ENCODE measurements at regions not wholly inside any gene's neighbourhood (a gene's known extent, or its start where the extent isn't known, plus 50 kb on each side); places are given as distances from the start of the nearest gene placed in this dataset.

DNA sequence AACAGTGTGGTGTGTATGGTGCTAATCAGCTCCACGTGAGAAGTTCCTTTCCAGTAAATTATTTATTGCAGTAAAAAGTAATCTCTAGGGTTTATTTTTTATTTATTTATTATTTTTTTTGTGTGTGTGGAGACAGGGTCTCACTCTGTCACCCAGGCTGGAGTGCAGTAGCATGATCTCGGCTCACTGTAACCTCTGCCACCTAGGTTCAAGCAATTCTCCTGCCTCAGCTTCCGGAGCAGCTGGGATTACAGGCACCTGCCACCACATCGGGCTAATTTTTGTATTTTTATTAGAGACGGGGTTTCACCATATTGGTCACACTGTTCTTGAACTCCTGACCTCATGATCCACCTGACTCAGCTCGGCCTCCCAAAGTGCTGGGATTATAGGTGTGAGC lies 606.9 kb downstream of the PCDH7 start:
- Histone ChIP-seq H3K9me3 (ENCODE audit: control insufficient read depth, insufficient read depth, low read depth, low read length) (no peaks in the 10 kb centered on the region), H3K27me3 (ENCODE audit: control insufficient read depth, insufficient read depth, low read length) (no peaks in the 10 kb centered on the region), H3K27ac (ENCODE audit: low read length) (no peak overlapping the region), H3K4me1 (ENCODE audit: control insufficient read depth, insufficient read depth, low read length) (no peaks in the 10 kb centered on the region), H3K36me3 (ENCODE audit: control insufficient read depth, insufficient read depth, low read length) (no peaks in the 10 kb centered on the region), H3K4me3 (ENCODE audit: low read depth in 2 of 2, low read length in 2 of 2) (no peak overlapping the region)
- TF ChIP-seq TCF7L2 (IDR thresholded peaks at IDR 0.05; ENCODE audit: low read depth, low read length): no peak
- no peak for TF ChIP-seq SIN3A (IDR thresholded peaks at IDR 0.05; ENCODE audit: borderline replicate concordance, insufficient read depth, low read depth, low read length)
- TF ChIP-seq, protein P1, sequence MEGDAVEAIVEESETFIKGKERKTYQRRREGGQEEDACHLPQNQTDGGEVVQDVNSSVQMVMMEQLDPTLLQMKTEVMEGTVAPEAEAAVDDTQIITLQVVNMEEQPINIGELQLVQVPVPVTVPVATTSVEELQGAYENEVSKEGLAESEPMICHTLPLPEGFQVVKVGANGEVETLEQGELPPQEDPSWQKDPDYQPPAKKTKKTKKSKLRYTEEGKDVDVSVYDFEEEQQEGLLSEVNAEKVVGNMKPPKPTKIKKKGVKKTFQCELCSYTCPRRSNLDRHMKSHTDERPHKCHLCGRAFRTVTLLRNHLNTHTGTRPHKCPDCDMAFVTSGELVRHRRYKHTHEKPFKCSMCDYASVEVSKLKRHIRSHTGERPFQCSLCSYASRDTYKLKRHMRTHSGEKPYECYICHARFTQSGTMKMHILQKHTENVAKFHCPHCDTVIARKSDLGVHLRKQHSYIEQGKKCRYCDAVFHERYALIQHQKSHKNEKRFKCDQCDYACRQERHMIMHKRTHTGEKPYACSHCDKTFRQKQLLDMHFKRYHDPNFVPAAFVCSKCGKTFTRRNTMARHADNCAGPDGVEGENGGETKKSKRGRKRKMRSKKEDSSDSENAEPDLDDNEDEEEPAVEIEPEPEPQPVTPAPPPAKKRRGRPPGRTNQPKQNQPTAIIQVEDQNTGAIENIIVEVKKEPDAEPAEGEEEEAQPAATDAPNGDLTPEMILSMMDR (IDR thresholded peaks at IDR 0.05): no peak
- TF ChIP-seq REST (IDR thresholded peaks at IDR 0.05; ENCODE audit: insufficient read depth in 1 of 2, low read depth in 2 of 2, low read length in 1 of 2): no peak
- no peak for TF ChIP-seq POLR2AphosphoS5 (IDR thresholded peaks at IDR 0.05; ENCODE audit: low read depth, low read length)
- ChIA-PET POLR2A (no interaction called here), CTCF (no interaction called here)
- in situ Hi-C loops (cut with HindIII; ENCODE audit: low pct_unique_long_range_greater_than_20kb, low sequenced_read_pairs): no loop called here
- DNase-seq (ENCODE audit: low read depth, low spot score) (no peak), ATAC-seq (no peak)
- intact Hi-C loops (cut with micrococcal nuclease; ENCODE audit: unreplicated experiment): no loop called here
- no TSS peak for BruUV-seq (replicated peaks)

GRCh38 chr4:31328932-31329331 lies 608.8 kb downstream of the PCDH7 start:
- H3K27me3 ChIP-seq (ENCODE audit: control insufficient read depth, insufficient read depth, low read length): no peaks in the 10 kb centered on the region
- no peak for DNase-seq (ENCODE audit: low read depth, low spot score)
- ChIA-PET CTCF (no interaction called here), POLR2A (no interaction called here)
- H3K27ac ChIP-seq (ENCODE audit: low read length): no peak overlapping the region
- in situ Hi-C loops (cut with HindIII; ENCODE audit: low pct_unique_long_range_greater_than_20kb, low sequenced_read_pairs): no loop called here
- no peaks in the 10 kb centered on the region for H3K4me1 ChIP-seq (ENCODE audit: control insufficient read depth, insufficient read depth, low read length)
- no peak overlapping the region for H3K4me3 ChIP-seq (ENCODE audit: low read depth in 2 of 2, low read length in 2 of 2)
- no TSS peak for BruUV-seq (replicated peaks)
- TF ChIP-seq REST (IDR thresholded peaks at IDR 0.05; ENCODE audit: insufficient read depth in 1 of 2, low read depth in 2 of 2, low read length in 1 of 2): no peak
- TF ChIP-seq, protein P1 (IDR thresholded peaks at IDR 0.05): no peak
- TF ChIP-seq POLR2AphosphoS5 (IDR thresholded peaks at IDR 0.05; ENCODE audit: low read depth, low read length): no peak
- no peak for TF ChIP-seq TCF7L2 (IDR thresholded peaks at IDR 0.05; ENCODE audit: low read depth, low read length)
- no peak for ATAC-seq
- H3K9me3 ChIP-seq (ENCODE audit: control insufficient read depth, insufficient read depth, low read depth, low read length): no peaks in the 10 kb centered on the region
- no peaks in the 10 kb centered on the region for H3K36me3 ChIP-seq (ENCODE audit: control insufficient read depth, insufficient read depth, low read length)
- intact Hi-C loops (cut with micrococcal nuclease; ENCODE audit: unreplicated experiment): no loop called here

Data from Panc1 (cell line).